IPS DF 6.9 (cell line): ENCODE measurements at regions not wholly inside any gene's neighbourhood (a gene's known extent, or its start where the extent isn't known, plus 50 kb on each side); places are given as distances from the start of the nearest gene placed in this dataset.
"Not testable (repeated sequence)": the region's sequence is repeated elsewhere in the genome, so short reads cannot be mapped to it uniquely, and the experiment has no call there.

Source experiments
- DNase-seq: peaks from one replicate; pipeline ENCODE4 v3.0.0-alpha.2; 2013; ENCODE audit warnings: low read depth, low spot score
- H3K27ac ChIP-seq: one replicate; pipeline ENCODE4 v1.5.1; 2013; ENCODE audit warnings: low read length, control low read depth
- H3K27me3 ChIP-seq: 2 replicates; pipeline ENCODE4 v1.6.1; 2013; ENCODE audit warnings: mild to moderate bottlenecking, low read length; ENCODE audit not compliant: control insufficient read depth, insufficient read depth
- H3K36me3 ChIP-seq: 2 replicates; pipeline ENCODE4 v1.6.1; 2013; ENCODE audit warnings: low read length; ENCODE audit not compliant: control insufficient read depth, insufficient read depth
- H3K4me1 ChIP-seq: 2 replicates; pipeline ENCODE4 v1.6.1; 2013; ENCODE audit warnings: low read length; ENCODE audit not compliant: control insufficient read depth, insufficient read depth
- H3K4me3 ChIP-seq: 2 replicates; pipeline ENCODE4 v1.5.1; 2013; ENCODE audit warnings: mild to moderate bottlenecking, low read length
- H3K9me3 ChIP-seq: 2 replicates; pipeline ENCODE4 v1.6.1; 2013; ENCODE audit warnings: low read length, inconsistent platforms; ENCODE audit not compliant: control insufficient read depth, insufficient read depth
- WGBS: extraction: QIAGEN DNeasy Blood & Tissue Kit; methylation state at CpG from one replicate; pipeline ENCODE4 v1.1.7; 2013; ENCODE audit warnings: mixed read lengths, missing lambda C conversion rate; ENCODE audit not compliant: insufficient read length, insufficient coverage; 5-methylcytosine and 5-hydroxymethylcytosine counted together

DNA sequence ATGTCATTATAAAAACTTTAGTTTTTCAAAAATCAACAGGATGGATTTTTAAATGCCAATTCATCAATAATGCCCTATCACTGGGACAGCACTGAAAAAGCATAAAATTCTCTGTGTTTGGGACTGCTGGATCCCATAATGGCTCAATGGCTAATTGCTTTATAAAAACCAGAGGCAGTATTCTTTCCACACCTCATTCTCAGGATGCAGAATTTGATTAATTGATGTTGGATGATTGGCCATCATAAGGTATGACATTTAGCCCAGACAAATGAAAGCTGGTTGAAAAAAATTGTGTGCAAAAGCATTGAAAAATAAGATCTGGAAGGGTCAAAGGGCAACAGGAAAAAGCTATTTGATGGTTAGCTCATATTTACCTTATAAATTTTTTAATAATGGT is 362.2 kb upstream of the SNX7 start:
- H3K27me3 ChIP-seq = no peaks in the 10 kb centered on the region
- H3K4me1 ChIP-seq = no peaks in the 10 kb centered on the region
- DNase-seq = no peak
- no peak overlapping the region for H3K27ac ChIP-seq
- H3K36me3 ChIP-seq = no peaks in the 10 kb centered on the region
- no peak overlapping the region for H3K4me3 ChIP-seq
- H3K9me3 ChIP-seq = no peaks in the 10 kb centered on the region

DNA sequence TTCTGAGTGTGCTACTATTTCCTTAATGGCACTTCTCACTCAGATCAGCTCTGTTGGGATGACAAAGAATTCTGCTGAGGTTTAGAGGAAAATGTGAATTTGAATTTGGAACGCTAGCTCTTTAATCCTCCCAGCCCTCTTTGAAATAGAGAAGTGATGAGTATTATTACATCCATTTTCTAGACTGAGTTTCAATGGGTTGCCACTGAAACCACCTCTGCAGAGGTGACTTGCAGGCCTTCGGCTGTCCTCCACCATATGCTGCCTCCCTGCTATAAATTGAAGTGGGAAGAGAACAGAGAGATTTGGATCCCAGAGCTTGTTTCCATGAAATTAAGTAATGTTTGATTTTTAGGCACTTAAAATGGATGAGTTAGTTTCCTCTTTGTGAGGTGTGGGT is 363.2 kb upstream of the SNX7 start:
- Histone ChIP-seq H3K27me3 (no peaks in the 10 kb centered on the region), H3K4me1 (no peaks in the 10 kb centered on the region), H3K36me3 (no peaks in the 10 kb centered on the region), H3K4me3 (no peak overlapping the region), H3K9me3 (no peaks in the 10 kb centered on the region), H3K27ac (no peak overlapping the region)
- DNase-seq = no peak
- WGBS = no CpG with 5 or more reads among the region's 2 CpGs

DNA sequence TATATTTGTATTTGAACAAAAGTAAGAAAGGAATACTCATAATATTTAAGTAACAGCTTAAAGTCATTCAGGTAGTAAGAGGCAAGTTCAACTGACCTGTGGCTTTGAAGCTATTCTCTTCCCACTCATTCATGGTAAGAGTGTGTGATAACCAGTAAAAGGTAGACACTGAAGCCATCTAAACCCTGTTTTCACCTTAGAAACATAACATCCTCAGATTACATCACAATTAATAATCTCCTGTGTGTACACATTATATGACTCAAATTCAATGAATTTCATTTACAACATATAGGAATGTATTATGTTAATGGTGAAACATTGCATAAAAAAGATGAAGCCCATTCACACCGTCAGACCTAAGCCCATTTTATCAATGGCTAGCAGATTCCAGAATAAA is 364.8 kb upstream of the SNX7 start:
- Histone ChIP-seq H3K9me3 (no peaks in the 10 kb centered on the region), H3K36me3 (no peaks in the 10 kb centered on the region), H3K4me3 (no peak overlapping the region), H3K4me1 (no peaks in the 10 kb centered on the region), H3K27me3 (no peaks in the 10 kb centered on the region), H3K27ac (no peak overlapping the region)
- DNase-seq = no peak
- no CpG with 5 or more reads among the region's 1 CpG for whole genome bisulfite sequencing

DNA sequence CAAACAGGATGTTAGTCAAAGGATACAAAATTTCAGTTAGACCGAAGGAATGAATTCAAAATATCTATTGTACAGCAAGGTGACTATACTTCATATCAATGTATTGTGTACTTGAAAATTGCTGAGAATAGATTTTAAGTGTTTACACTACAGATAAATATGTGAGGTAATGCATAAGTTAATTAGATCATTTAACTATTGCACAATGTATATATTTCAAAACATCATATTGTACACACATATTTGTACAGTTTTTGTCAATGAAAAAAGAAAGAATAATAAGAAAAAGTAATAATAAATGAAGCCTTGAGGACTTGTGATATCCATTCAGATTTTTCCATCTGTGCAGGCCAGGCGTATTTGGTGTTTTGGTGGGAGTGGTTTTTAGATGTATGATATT is 367.4 kb upstream of the SNX7 start:
- Histone ChIP-seq H3K27ac (no peak overlapping the region), H3K27me3 (no peaks in the 10 kb centered on the region), H3K4me3 (no peak overlapping the region), H3K9me3 (no peaks in the 10 kb centered on the region), H3K4me1 (no peaks in the 10 kb centered on the region), H3K36me3 (no peaks in the 10 kb centered on the region)
- DNase-seq = no peak
- no CpG with 5 or more reads among the region's 2 CpGs for WGBS

DNA sequence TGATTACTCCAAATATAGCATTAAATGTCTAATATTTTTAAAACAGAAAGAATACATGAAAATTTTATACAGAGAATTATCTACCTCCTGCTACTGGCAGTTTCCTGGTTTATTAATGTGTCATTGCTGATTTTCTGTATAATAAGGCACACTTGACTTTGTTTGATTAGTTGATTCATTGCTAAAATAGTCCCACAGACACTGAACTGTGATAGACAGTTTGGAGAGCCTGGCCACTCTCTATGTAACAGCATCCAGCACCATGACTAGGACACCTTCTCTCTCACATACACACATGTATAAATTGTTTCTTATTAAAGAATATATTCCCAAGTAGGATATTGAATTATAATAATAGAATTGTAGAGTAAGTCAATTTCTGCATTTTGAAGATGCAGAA is 368.5 kb upstream of the SNX7 start:
- no peaks in the 10 kb centered on the region for H3K9me3 ChIP-seq
- no peak overlapping the region for H3K4me3 ChIP-seq
- H3K36me3 ChIP-seq = no peaks in the 10 kb centered on the region
- no peaks in the 10 kb centered on the region for H3K4me1 ChIP-seq
- H3K27me3 ChIP-seq = no peaks in the 10 kb centered on the region
- DNase-seq = no peak
- H3K27ac ChIP-seq = no peak overlapping the region

DNA sequence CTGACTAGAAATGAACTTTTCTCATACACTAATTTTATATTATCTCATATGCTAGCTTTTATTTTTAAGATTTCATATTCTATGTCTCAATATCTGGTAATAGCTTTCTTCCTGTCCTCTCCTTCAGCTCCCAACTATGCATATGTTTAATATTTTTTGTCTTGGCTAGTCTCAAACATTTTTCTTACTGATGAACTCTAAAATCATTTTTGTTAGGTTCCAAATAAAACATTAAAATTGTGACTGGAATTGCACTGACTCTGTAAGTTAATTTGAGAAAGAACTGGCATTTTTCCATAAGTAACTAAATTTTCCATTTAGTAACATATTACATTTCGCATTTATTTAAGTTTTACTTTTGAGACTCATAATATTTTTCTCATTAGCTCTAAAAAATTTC is 368.5 kb upstream of the DPYD start:
- Histone ChIP-seq H3K36me3 (no peaks in the 10 kb centered on the region), H3K27me3 (no peaks in the 10 kb centered on the region), H3K9me3 (no peaks in the 10 kb centered on the region), H3K4me3 (no peak overlapping the region), H3K27ac (no peak overlapping the region), H3K4me1 (no peaks in the 10 kb centered on the region)
- no CpG with 5 or more reads among the region's 1 CpG for WGBS
- no peak for DNase-seq

DNA sequence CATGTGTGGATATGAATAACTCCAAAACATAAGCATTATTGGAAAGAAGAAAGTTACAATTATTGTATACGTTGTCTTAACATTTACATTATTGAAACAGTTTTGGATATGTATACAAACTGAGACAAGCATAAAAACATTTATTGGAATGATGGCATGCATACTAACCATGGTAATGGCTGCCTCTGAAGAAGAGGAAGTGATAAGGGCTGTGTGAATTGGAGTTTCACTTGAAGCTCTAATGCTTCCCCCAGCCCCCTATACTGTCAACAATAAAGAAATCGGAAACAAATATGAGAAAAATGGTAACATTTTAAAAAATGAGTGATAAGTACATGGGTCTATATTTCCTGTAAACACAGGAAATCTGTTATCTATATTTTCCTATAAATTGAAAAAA is 367.7 kb upstream of the DPYD start:
- H3K9me3 ChIP-seq = no peaks in the 10 kb centered on the region
- WGBS = no CpG with 5 or more reads among the region's 2 CpGs
- no peaks in the 10 kb centered on the region for H3K4me1 ChIP-seq
- no peak overlapping the region for H3K4me3 ChIP-seq
- DNase-seq = no peak
- no peak overlapping the region for H3K27ac ChIP-seq
- H3K36me3 ChIP-seq = no peaks in the 10 kb centered on the region
- H3K27me3 ChIP-seq = no peaks in the 10 kb centered on the region

DNA sequence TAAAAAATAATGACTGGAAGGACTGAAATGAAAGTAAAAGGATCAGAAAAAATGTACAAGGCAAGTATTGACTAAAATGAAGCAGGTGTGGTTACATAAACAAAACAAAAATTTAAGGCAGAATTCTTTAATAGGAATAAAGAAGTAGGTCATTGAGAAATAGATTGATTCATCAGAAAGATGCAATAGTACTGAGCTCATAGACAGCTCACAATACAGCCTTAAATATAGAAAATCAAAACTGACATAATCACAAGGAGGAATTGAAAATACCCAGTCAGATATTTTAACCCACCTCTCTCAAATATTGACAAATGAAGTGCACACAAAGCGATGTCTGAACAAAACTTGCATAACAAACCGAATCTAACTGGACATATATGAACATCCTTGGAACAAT is 366.8 kb upstream of the DPYD start:
- H3K27me3 ChIP-seq = no peaks in the 10 kb centered on the region
- H3K27ac ChIP-seq = no peak overlapping the region
- no CpG with 5 or more reads among the region's 2 CpGs for WGBS

DNA sequence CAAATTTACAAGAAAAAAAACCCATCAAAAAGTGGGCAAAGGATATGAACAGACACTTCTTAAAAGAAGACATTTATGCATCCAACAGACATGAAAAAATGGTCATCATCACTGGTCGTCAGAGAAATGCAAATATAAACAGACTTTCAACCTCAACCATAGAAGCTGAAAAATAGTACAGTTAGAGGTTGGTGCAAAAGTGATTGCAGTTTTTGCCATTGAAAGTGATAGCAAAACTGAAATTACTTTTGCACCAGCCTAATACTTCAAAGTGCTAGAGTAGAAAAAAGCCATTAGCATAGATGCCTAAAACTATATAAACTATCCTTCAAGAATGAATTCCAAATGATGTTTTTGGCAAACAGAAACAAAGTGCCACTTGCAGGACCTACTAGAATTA is 365.8 kb upstream of the DPYD start:
- H3K9me3 ChIP-seq = no peaks in the 10 kb centered on the region

More for the DNA sequence above, 366.8 kb upstream of the DPYD start:
- no peak for DNase-seq
- H3K36me3 ChIP-seq = no peaks in the 10 kb centered on the region
- no peak overlapping the region for H3K4me3 ChIP-seq
- no peaks in the 10 kb centered on the region for H3K9me3 ChIP-seq
- H3K4me1 ChIP-seq = no peaks in the 10 kb centered on the region

DNA sequence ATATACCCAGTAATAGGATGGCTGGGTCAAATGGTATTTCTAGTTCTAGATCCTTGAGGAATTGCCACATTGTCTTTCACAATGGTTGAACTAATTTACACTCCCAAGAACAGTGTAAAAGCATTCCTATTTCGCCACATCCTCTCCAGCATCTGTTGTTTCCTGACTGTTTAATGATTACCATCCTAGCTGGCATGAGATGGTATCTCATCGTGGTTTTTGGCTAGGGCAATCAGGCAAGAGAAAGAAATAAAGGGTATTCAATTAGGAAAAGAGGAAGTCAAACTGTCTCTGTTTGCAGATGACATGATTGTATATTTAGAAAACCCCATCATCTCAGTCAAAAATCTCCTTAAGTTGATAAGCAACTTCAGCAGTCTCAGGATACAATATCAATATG is 364.5 kb upstream of the DPYD start:
- not testable (repeated sequence) for H3K36me3 ChIP-seq, DNase-seq, H3K27me3 ChIP-seq, H3K4me3 ChIP-seq, H3K27ac ChIP-seq, H3K4me1 ChIP-seq, H3K9me3 ChIP-seq
- no CpG with 5 or more reads among the region's 2 CpGs for WGBS

More for the DNA sequence above, 365.8 kb upstream of the DPYD start:
- Histone ChIP-seq H3K27me3 (no peaks in the 10 kb centered on the region), H3K4me1 (no peaks in the 10 kb centered on the region), H3K27ac (no peak overlapping the region), H3K4me3 (no peak overlapping the region), H3K36me3 (no peaks in the 10 kb centered on the region)
- no peak for DNase-seq
- WGBS = no CpG with 5 or more reads among the region's 1 CpG

DNA sequence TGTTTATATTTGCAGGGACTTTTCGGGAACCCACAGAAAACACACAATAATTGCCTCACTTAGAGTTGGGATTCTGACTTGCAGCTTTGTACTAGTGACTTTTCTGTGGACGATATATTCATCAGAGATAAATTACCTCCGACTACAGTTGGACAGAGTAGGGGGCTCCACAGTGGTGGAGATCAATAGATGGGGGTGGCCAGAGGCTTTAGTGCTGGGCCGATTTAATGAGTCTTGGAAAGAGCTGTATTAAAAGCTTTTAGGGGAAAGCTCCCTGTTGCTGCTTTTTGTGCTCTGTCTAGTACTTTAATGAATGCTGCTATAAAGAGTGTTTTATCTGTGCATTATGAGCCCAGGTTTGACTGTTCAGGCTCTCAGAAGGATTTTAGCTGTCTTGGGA is 359.2 kb upstream of the DPYD start:
- Histone ChIP-seq H3K9me3 (no peaks in the 10 kb centered on the region), H3K4me3 (no peak overlapping the region), H3K27me3 (no peaks in the 10 kb centered on the region), H3K4me1 (no peaks in the 10 kb centered on the region), H3K36me3 (no peaks in the 10 kb centered on the region), H3K27ac (no peak overlapping the region)
- WGBS = no CpG with 5 or more reads among the region's 4 CpGs
- DNase-seq = no peak
